ENCODE measurements at regions not wholly inside any gene's neighbourhood (a gene's known extent, or its start where the extent isn't known, plus 50 kb on each side); places are given as distances from the start of the nearest gene placed in this dataset.

DNA sequence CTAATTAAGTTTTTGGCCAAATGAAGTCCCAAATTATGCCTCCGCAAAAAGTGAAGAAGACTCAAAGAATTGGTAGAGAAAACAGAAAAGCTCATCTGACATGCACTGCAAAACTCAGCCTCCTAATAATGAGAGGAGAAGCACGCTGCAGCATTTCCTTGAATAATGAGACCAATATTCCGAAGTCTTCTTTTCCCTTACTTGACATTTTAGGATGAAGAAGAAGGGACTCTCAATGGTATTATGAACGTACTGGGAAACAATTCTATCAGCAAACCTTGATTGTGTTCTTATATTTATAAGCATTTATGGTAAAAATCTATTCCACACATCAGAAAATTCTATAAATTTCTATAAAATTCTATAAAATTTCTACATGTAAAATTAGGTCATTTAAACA, 733.9 kb upstream of the ACVR2A start:
- TF ChIP-seq, protein P1, sequence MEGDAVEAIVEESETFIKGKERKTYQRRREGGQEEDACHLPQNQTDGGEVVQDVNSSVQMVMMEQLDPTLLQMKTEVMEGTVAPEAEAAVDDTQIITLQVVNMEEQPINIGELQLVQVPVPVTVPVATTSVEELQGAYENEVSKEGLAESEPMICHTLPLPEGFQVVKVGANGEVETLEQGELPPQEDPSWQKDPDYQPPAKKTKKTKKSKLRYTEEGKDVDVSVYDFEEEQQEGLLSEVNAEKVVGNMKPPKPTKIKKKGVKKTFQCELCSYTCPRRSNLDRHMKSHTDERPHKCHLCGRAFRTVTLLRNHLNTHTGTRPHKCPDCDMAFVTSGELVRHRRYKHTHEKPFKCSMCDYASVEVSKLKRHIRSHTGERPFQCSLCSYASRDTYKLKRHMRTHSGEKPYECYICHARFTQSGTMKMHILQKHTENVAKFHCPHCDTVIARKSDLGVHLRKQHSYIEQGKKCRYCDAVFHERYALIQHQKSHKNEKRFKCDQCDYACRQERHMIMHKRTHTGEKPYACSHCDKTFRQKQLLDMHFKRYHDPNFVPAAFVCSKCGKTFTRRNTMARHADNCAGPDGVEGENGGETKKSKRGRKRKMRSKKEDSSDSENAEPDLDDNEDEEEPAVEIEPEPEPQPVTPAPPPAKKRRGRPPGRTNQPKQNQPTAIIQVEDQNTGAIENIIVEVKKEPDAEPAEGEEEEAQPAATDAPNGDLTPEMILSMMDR (tag by site-specific recombination; IDR thresholded peaks at IDR 0.05): no peak
- TF ChIP-seq ZBTB7A (tag by site-specific recombination; IDR thresholded peaks at IDR 0.05; ENCODE audit: low read depth): no peak

All from HEK293 (cell line).